ENCODE measurements at regions not wholly inside any gene's neighbourhood (a gene's known extent, or its start where the extent isn't known, plus 50 kb on each side); places are given as distances from the start of the nearest gene placed in this dataset.

- DNase-seq (ENCODE audit: low read depth in 1 of 2, low spot score in 1 of 2), result no peak
Measured at GRCh38 chr16:87542531-87543102, 49.8 kb upstream of the ZCCHC14 start.

More at GRCh38 chr16:87542531-87543102, 49.8 kb upstream of the ZCCHC14 start:
- Histone ChIP-seq H3K27ac (replicated peaks) (no peak overlapping the region), H3K27me3 (ENCODE audit: insufficient read depth, poor library complexity, severe bottlenecking) (no peaks in the 10 kb centered on the region), H3K4me3 (replicated peaks; ENCODE audit: insufficient read depth, low read length) (no peak overlapping the region)
- TF ChIP-seq REST (IDR thresholded peaks at IDR 0.05; ENCODE audit: insufficient replicate concordance, low read depth) (no peak), POLR2AphosphoS5 (IDR thresholded peaks at IDR 0.05; ENCODE audit: low read depth) (no peak), GABPA (IDR thresholded peaks at IDR 0.05; ENCODE audit: low read depth) (no peak), SPI1 (IDR thresholded peaks at IDR 0.05; ENCODE audit: borderline replicate concordance, low read depth) (no peak)
- TF ChIP-seq, protein P1, sequence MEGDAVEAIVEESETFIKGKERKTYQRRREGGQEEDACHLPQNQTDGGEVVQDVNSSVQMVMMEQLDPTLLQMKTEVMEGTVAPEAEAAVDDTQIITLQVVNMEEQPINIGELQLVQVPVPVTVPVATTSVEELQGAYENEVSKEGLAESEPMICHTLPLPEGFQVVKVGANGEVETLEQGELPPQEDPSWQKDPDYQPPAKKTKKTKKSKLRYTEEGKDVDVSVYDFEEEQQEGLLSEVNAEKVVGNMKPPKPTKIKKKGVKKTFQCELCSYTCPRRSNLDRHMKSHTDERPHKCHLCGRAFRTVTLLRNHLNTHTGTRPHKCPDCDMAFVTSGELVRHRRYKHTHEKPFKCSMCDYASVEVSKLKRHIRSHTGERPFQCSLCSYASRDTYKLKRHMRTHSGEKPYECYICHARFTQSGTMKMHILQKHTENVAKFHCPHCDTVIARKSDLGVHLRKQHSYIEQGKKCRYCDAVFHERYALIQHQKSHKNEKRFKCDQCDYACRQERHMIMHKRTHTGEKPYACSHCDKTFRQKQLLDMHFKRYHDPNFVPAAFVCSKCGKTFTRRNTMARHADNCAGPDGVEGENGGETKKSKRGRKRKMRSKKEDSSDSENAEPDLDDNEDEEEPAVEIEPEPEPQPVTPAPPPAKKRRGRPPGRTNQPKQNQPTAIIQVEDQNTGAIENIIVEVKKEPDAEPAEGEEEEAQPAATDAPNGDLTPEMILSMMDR (IDR thresholded peaks at IDR 0.05; ENCODE audit: insufficient read depth, low read length), result no peak

Data from HL-60 (cell line).